Stimulated activated naive CD4-positive, alpha-beta T cell (primary cell): ENCODE measurements at regions not wholly inside any gene's neighbourhood (a gene's known extent, or its start where the extent isn't known, plus 50 kb on each side); places are given as distances from the start of the nearest gene placed in this dataset.

ENCODE experiments used
- DNase-seq, 6 experiments: peaks; one replicate each; lab custom pipeline; 2025; lab: John Stamatoyannopoulos, UW

DNA sequence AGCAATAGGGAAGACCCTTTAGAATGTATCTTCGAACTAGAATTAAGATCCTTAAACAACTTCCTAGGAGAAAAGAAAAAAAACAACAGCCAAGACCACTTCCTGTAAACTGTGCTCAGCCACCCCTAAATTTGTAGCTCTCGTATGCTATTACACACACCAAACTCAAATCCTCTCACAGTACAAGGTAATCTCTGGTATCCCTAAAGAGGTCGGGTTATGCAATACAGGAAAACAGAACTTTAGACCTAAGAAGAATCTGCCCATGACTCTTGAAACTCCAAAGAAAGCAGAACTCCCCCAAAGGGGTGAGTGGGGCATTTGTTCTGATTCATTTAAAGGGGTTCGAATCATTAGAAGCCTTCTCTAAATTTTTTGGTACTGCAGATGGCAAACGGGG, 170.9 kb upstream of the CASK start:
- DNase-seq: peak in 1 of 6 experiments; percentile 1

- no peak for DNase-seq
Observed at GRCh38 chrX:42093756-42094155, 170.4 kb upstream of the CASK start.

DNA sequence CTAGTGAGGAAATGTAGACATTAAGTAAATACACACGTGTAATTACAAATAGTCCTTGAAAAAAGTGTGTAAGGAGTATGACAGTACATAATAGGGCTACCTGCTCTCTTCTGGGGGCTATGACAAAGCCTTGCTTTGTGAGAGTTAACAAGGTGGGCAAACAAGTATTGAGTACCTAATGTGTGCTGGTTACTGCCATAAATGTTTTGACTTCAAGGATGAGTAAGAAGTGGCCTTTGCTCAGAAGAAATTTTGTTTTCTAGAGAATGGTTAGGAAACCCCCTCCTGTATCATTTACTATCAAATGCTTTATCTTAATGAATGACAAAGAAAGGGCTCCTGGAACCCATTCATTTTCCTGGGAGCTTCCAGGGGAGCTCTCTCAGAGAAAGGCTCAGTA, 167.0 kb upstream of the CASK start:
- DNase-seq: no peak

GRCh38 chrX:42089031-42089430, 165.7 kb upstream of the CASK start:
- no peak for DNase-seq

- no peak for DNase-seq
Observed at GRCh38 chrX:42087960-42088359, 164.6 kb upstream of the CASK start.

GRCh38 chrX:42085836-42086235, 162.5 kb upstream of the CASK start:
- DNase-seq: no peak

DNA sequence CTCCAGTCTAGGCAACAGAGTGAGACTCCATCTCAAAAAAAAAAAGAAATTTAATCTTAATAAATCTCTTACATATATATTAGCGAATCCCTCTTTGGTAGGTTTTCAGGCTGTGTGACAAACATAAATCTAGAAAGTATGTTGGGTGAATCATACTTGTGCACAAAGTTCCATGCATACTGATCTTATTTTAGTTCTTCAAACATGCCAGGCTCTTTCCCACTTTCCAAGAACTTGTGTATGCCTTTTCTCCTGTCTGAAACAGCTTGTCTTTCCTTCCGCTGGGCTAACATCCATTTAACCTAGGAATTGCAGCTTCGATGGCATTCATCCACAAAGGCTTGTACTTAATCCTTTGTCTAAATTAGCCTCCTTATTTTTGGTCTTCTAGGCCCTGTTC, 156.6 kb upstream of the CASK start:
- DNase-seq: no peak

DNA sequence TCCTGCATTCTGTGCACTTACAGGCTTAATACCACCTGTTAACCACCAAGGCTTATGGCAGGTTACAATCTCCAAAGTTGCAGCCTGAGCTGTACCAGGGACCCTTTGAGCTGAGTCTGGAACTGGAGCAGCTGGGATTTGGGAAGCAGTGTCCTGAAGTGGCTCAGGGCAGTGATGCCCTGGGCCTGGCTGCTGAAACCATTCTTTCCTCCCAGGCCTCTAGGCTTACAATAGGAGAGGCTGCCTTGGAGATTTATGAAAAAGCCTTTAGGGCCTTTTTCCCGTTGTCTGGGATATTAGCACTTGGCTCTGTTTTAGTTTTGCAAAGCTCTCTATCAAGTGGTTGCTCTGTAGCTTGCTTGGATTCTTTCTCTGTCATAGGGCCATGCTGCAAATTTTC, 154.3 kb upstream of the CASK start:
- DNase-seq: no peak

GRCh38 chrX:42075032-42075431, 151.7 kb upstream of the CASK start:
- DNase-seq: no peak

DNA sequence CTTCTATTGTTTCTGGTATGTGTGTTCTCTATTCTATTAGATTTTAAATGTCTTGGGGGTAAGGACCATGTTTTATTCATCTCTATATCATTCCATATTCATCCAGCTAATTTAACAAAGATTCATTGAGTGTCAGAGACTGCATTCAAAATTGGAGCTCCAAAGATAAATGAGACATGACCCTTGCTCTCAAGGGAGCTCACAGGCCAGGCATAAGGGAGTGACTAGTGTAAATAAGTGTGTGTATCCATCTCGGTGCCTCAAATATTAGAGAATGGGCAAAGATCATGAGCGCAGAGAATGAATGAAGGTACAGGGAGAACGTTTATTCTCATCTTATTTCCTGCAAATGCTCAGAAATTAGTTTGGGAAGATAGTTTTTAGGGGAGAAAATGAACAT, 150.1 kb upstream of the CASK start:
- DNase-seq: no peak

- no peak for DNase-seq
Observed at GRCh38 chrX:42070866-42071265, 147.5 kb upstream of the CASK start.

DNA sequence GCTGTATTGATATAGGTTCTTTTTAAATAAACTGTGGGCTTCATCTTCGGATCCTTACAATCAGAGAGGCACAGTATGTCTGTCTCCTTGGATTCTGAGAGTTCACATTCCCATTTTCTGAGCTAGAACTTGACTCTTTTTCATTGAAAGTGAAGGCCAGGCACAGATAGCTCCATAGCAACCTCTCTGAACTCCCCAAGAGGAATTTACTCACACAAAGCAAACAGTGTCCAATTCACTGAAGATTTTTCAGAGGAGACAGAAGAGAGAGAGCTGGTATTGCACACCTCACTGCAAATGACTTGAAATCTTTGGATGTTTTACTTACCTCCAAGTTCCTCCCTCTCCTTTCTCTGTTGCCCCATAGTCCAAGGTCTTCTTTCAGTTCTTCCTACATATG, 130.9 kb upstream of the CASK start:
- DNase-seq: no peak

GRCh38 chrX:42050345-42050744, 127.0 kb upstream of the CASK start:
- no peak for DNase-seq

DNA sequence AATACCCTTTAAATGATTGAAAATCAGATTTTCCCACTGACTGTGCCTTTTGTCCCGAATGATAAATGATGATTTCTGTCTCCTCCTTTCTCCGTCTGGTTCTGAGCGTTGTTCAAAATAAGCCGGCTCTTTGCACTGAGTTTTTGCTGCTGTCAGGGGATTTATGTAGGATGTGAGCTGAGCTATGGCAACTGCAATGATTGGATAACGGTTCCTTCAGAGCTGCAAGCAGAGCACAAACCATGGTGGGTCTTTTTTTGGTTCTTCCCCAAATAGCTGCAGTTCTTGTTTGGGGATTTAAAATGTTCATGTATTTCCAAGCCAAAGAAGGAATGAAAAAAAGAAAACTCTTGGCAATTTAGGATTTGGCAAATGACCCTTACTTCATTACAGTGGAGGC, 124.5 kb upstream of the CASK start:
- no peak for DNase-seq

DNA sequence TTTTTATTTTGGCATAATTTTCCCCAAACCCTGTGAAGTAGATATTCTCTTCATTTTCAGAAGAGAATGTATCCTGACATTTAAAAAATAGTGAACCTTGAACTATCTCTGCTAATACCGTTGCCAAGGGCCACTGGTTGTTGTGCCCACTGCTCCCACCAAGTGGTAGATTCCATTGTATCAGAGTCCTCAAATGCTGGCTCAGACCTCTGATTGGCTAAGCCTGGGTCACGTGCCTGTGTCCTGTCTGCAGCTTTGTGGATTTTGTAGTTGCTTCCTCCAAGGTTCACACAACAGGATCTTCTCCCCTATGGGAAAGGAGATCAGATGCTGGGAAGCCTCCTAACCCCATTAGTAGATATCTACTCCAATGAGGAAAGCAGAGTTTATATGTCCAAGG, 104.8 kb upstream of the CASK start:
- no peak for DNase-seq

DNA sequence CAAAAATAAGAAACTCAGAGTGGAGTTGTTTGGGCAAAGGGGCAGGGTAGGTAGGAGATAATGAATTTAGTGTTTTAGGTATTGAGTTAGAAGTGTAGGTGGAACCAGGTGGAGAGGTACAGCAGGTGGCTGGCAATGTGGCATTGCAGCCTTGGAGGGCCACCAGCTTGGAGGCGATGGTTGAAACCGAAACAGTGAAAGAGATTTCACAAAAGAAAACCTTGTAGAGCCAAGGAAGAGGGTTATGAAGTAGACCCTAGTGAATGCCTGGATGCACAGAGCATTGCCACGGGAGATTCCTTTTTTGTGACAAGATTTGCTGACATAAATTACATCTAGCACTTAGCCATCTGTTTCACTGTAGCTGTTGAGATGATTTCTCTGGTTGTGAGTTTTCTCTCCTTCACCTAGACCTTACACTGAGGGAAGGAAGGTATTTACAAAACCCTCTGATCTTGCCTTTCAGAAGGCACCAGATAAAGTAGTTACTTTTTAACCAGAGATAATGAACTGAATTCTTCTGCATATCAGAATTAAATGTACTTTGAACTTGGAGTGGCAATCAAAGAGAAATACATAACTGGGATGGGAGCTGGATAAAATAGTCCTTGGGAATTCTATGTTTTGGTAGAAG, 104.1 kb upstream of the CASK start:
- no peak for DNase-seq

- DNase-seq: no peak
Observed at GRCh38 chrX:42025861-42026260, 102.5 kb upstream of the CASK start.

DNA sequence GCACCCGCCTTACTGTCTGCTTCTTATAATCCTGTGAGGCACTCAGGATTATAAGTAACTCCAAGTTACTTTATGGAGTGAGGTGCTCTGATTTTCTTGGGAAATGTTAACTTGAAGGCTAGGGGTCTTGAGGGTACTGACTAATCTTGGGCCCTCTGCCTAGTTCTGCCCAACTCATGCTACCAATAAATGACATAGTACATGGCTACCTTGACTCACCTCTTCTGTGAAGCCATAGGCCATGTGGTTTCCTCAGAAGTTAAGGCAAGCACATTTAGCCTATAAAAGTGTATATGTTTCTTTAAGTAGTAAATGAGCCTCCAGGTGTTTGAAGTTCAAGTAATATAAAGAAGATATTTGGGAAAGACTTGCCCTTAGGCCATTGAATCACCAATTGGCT, 99.8 kb upstream of the CASK start:
- no peak for DNase-seq

- no peak for DNase-seq
Observed at GRCh38 chrX:42022158-42022557, 98.8 kb upstream of the CASK start.

DNA sequence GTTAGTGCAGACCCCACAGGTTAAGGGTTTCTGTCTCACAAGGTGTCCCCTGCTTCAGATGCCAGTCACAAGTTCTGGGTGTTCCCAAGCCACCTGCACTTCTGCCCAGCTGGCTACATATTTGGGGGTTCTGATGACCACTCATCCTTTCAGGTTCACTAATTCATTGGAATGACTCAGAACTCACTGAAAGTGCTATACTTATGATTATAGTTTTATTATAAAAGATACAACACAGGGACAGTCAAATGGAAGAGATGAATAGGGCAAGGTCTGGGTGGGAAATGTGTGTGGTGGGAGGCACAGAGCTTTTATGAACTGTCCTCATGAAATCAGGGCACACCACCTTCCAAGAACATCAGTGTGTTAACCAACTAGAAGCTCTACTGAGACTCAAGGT, 97.7 kb upstream of the CASK start:
- DNase-seq: no peak

- DNase-seq: peak in 1 of 6 experiments; percentile 0
Observed at GRCh38 chrX:42020225-42020624, 96.9 kb upstream of the CASK start.

GRCh38 chrX:42017971-42018370, 94.6 kb upstream of the CASK start:
- no peak for DNase-seq

DNA sequence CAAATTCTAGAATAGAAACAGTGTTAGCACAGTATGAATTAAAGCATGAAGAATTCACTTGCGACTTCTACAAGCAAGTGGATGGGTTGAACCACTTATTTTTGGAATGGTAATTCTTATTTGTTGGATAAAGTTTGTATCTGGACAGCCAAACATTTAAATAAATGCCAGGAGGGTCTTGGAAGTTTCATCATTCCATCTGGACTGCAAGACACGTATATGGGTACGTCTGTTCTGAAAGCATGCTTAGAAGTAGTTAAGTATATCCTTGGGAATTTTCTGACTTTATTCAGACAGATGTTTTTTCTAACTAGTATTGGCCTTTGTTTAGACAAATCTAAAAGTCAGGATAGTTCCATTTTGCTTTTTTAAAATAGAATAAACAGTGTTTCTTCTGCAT, 77.5 kb upstream of the CASK start:
- DNase-seq: no peak

DNA sequence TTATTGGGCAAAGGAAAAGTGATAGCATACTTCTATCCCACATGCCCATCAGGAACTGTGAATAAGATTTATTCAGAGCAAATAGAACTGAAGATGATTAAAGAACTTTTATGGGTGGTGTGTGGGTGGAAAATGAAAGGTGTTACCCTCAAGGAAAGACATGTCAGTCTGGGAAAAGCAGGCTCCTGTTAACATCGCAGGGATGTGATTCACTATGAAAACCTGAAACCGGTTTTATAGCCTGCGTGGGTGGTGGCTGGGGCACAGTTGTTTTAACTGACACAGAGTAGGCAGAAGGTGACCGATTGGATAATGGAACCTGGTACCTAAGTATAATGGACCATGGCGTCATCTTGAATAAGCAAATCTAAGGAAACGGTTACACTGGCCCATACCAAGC, 61.3 kb upstream of the CASK start:
- DNase-seq: no peak

GRCh38 chrX:41982953-41983352, 59.6 kb upstream of the CASK start:
- no peak for DNase-seq
